Jurkat, Clone E6-1 (cell line): ENCODE measurements at regions not wholly inside any gene's neighbourhood (a gene's known extent, or its start where the extent isn't known, plus 50 kb on each side); places are given as distances from the start of the nearest gene placed in this dataset.
"Not testable (repeated sequence)": the region's sequence is repeated elsewhere in the genome, so short reads cannot be mapped to it uniquely, and the experiment has no call there.

Experiments used
- DNase-seq: peaks from one replicate; pipeline ENCODE4 v3.0.0-alpha.2; 2011; ENCODE audit warnings: low read depth, low spot score
- H3K4me3 ChIP-seq: 2 replicates; pipeline ENCODE4 v1.5.1; 2011; ENCODE audit warnings: mild to moderate bottlenecking, low read length, control low read depth, moderate library complexity

- DNase-seq = no peak
- H3K4me3 ChIP-seq = no peak overlapping the region
Measured at GRCh38 chr4:92182736-92183407, 120.9 kb upstream of the GRID2 start.

GRCh38 chr4:92183825-92184224 is 119.9 kb upstream of the GRID2 start:
- DNase-seq = no peak

DNA sequence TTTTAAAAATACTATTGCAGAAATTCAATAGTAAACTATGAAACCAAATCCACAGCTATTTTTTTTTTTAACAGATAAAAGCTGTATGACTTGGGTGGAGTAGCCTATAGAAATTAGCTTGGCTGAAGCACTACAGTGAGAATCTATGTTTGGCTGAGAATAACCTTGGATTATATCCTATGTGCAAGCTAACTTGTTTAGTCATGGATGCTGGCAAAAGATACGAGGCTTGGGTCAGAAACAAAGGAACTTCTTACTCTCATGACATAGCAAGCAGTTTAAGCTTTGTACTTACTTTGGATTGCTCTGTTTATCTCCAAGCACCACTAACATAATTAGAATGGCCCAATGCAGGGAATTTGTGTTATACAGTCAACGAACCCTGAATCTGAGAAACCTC is 119.2 kb upstream of the GRID2 start:
- DNase-seq = no peak
- no peak overlapping the region for H3K4me3 ChIP-seq

More at GRCh38 chr4:92183825-92184224, 119.9 kb upstream of the GRID2 start:
- H3K4me3 ChIP-seq = no peak overlapping the region

DNA sequence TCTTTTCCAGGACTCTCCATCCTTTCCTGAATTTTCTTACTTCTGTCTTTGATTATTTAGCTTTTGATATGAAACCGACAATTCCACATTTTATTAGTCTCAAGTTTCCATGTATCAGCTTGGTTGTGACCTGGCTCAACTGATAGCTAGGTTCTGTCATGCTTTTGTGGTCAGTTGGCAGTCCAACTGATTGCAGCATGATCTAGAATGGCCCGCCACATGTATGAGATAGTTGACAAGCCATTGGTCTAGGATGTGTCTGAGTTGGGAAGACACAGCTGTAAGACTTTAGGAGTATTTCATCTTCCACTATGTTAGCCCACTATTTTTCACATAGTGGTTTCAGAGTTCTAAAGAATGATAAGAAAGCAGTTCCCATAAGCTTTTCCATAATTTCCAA is 117.5 kb upstream of the GRID2 start:
- DNase-seq = no peak
- H3K4me3 ChIP-seq = no peak overlapping the region

GRCh38 chr4:92189146-92189545 is 114.6 kb upstream of the GRID2 start:
- no peak overlapping the region for H3K4me3 ChIP-seq
- no peak for DNase-seq

GRCh38 chr4:92198711-92199110 is 105.1 kb upstream of the GRID2 start:
- no peak for DNase-seq
- no peak overlapping the region for H3K4me3 ChIP-seq

DNA sequence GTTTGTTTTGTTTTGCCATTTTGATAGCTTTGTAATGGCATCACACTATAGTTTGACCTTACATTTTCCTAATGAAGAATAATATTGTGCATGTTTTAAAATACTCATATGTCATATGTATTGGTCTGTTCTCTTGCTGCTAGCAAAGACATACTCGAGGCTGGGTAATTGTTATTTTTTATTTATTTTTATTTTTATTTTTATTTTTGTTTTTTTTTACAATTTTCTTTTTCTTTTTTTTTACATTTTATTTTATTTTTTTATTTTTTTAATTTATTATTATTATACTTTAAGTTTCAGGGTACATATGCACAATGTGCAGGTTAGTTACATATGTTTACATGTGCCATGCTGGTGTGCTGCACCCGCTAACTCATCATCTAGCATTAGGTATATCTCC is 104.6 kb upstream of the GRID2 start:
- no peak overlapping the region for H3K4me3 ChIP-seq
- DNase-seq = no peak

DNA sequence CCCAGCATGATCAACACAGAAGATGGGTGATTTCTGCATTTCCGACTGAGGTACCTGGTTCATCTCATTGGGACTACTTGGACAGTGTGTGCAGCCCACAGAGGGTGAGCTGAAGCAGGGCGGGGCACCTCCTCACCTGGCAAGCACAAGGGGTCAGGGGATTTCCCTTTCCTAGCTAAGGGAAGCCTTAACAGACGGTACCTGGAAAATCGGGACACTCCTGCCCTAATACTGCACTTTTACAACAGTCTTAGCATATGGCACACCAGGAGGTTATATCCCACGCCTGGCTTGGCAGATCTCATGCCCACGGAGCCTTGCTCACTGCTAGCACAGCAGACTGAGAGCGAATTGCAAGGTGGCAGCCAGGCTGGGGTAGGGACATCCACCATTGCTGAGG is 92.9 kb upstream of the GRID2 start:
- no peak overlapping the region for H3K4me3 ChIP-seq
- no peak for DNase-seq

DNA sequence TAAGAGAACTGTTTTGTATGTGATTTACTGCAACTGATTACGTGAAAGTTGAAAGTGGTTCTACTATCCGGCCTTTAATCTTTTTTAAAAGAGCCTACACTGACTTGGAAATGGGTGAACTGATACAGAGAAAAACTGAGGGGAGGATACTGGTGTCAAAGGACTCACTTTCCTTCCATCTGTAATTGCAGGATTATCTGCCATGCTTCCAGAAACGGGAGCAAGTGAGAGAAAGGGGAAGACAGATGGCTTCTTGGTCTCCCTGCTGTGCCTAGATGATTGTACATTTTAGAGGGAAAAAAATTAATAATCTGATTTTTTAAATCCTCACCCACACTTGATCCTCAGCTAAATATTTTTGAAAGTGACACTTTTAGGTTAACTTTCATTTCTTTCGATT is 88.3 kb upstream of the GRID2 start:
- H3K4me3 ChIP-seq = no peak overlapping the region
- no peak for DNase-seq

GRCh38 chr4:92231511-92231910 is 72.3 kb upstream of the GRID2 start:
- no peak overlapping the region for H3K4me3 ChIP-seq
- no peak for DNase-seq

- no peak overlapping the region for H3K4me3 ChIP-seq
- DNase-seq = no peak
Measured at GRCh38 chr4:92232566-92232965, 71.2 kb upstream of the GRID2 start.

- DNase-seq = no peak
- no peak overlapping the region for H3K4me3 ChIP-seq
Measured at GRCh38 chr4:92234393-92235176, 69.2 kb upstream of the GRID2 start.

GRCh38 chr4:92235731-92236130 is 68.0 kb upstream of the GRID2 start:
- no peak overlapping the region for H3K4me3 ChIP-seq
- DNase-seq = no peak

DNA sequence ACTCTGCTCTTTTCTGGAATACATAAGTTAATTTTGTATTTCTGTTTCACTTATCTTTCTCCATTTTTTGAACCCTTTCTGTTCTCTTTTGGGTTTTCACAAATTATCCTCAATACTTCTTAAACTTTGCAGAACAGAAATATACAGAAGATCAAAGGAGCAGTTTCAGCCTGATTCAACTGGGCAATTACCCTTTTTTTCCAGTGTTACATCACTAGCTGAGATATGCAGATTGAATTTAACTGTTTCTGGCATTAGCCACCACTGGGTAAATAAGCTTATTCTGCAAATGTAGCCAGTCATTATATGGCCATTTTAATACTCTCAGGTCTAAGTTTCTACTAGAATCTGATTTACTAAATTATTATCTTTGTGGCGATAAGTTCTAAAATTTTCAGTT is 66.9 kb upstream of the GRID2 start:
- DNase-seq = no peak
- no peak overlapping the region for H3K4me3 ChIP-seq

DNA sequence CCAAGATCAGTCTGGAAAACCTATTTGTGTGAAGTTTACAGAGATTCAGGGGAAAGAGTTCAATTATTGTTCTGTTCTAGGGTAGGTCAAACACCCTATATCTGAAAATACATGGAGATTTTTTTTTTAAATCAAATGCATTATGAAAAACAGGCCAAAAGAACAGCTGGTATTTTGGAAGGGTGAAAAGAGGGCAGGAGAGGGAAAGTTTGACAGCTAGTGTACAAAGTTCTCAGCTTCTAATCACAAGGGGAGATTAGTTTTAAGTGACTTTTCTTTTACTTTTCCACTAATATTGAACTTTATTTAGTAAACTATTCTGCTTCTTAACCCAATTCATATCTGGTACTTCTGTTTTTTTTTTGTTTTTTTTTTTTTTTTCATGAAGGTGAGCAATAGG is 66.2 kb upstream of the GRID2 start:
- DNase-seq = no peak
- H3K4me3 ChIP-seq = no peak overlapping the region

DNA sequence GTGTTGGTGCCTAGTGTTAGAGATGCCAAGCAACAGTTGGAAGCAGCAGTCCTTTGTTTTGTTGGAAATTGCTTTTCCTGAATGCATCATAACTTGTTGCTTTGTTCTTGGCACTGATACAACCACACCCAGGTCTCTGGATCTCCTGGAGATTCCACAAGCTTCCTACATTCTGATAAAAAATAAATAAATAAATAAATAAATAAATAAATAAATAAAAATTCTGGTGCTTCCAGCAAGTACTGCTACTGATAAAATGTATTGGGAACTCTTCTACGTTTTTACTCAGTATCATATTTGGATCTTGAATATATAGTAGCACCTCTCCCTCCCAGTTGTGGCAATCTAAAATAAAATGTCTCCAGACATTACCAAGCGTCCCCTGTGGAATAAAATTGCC is 62.7 kb upstream of the GRID2 start:
- no peak for DNase-seq
- no peak overlapping the region for H3K4me3 ChIP-seq

DNA sequence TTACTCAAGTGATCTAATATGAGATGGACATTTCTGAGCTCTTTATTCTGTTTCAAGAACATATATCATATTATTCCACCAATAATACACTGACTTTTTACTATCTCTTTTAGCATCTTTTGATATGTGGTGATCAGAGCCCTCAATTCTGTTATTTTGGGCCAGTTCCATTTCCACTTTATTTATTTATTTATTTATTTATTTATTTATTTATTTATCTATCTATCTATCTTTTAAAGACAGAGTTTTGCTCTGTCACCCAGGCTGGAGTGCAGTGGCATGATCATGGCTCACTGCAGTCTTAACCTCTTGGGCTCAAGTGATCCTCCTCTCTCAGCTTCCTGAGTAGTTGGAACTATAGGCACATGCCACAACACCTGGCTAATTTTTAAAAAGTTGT is 57.4 kb upstream of the GRID2 start:
- no peak overlapping the region for H3K4me3 ChIP-seq
- no peak for DNase-seq

DNA sequence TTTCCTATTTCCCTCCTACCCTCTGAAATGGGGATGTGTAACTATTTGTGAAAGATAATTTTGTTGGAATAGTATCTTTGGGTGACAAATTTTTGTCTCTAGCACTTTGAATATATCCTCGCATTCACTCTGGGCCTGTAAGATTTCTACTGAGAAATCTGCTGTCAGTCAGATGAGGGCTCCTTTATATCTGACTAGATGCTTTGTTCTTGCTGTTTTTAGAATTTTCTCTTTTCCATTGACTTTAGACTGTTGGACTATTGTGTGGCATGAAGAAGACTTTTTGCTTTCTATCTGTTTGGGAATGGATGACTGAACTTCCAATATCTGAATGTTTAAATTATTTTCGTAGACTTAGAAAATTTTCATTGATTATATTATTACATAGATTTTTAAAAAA is 54.2 kb upstream of the GRID2 start:
- no peak overlapping the region for H3K4me3 ChIP-seq
- DNase-seq = no peak

- DNase-seq = no peak
- no peak overlapping the region for H3K4me3 ChIP-seq
Measured at GRCh38 chr4:92251711-92252110, 52.1 kb upstream of the GRID2 start.

DNA sequence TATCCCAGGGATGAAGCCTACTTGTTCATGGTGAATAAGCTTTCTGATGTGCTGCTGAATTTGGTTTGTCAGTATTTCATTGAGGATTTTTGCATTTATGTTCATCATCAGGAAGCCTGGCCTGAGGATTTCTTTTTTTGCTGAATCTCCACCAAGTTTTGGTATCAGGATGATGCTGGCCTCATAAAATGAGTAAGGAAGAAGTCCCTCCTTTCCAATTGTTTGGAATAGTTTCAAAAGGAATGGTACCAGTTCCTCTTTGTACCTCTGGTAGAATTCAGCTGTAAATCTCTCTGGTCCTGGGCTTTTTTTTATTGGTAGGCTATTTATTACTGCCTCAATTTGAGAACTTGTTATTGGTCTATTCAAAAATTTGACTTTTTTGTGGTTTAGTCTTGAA is 51.4 kb upstream of the GRID2 start:
- DNase-seq, H3K4me3 ChIP-seq: not testable (repeated sequence)

DNA sequence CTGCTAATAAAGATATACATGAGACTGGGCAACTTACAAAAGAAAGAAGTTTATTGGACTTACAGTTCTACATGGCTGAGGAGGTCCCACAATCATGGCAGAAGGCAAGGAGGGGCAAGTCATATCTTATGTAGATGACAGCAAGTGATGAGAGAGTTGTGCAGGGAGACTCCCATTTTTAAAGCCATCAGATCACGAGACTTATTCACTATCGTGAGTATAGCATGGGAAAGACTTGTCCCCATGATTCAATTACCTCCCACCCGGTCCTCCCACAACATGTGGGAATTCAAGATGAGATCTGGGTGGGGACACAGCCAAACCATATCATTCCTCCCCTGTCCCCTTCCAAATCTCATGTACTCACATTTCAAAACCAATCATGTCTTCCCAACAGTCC is 50.9 kb upstream of the GRID2 start:
- H3K4me3 ChIP-seq = no peak overlapping the region
- DNase-seq = no peak
